ENCODE measurements at regions not wholly inside any gene's neighbourhood (a gene's known extent, or its start where the extent isn't known, plus 50 kb on each side); places are given as distances from the start of the nearest gene placed in this dataset.

GRCh38 chr16:80330803-80331202 is 210.0 kb upstream of the DYNLRB2 start:
- TF ChIP-seq CTCF (IDR thresholded peaks at IDR 0.05) (no peak), POLR2A (IDR thresholded peaks at IDR 0.05) (no peak)

Data from right lobe of liver (tissue), 4 donors.